Liver (tissue), 8 donors: ENCODE measurements at regions not wholly inside any gene's neighbourhood (a gene's known extent, or its start where the extent isn't known, plus 50 kb on each side); places are given as distances from the start of the nearest gene placed in this dataset.

ENCODE experiments used
- DNase-seq: peaks from one replicate; pipeline ENCODE4 v3.0.0-alpha.2; 2017; ENCODE audit warnings: low spot score
- H3K27ac ChIP-seq, 2 donors: one replicate each; pipeline ENCODE4 v1.7.0; 2013; ENCODE audit warnings: inconsistent platforms in 2 of 2, low read length in 2 of 2, control low read depth in 1 of 2, low read depth in 1 of 2, mild to moderate bottlenecking in 1 of 2
- H3K27me3 ChIP-seq, 4 donors: one replicate each; pipeline versions ENCODE4 v1.6.1 to v1.7.0; 2013; ENCODE audit warnings: low read length in 3 of 4, inconsistent platforms in 1 of 4, mild to moderate bottlenecking in 1 of 4, moderate library complexity in 1 of 4; ENCODE audit not compliant: control insufficient read depth in 4 of 4, insufficient read depth in 4 of 4
- H3K36me3 ChIP-seq, 4 donors: one replicate each; pipeline versions ENCODE4 v1.6.1 to v1.7.0; 2013; ENCODE audit warnings: low read length in 3 of 4, mild to moderate bottlenecking in 3 of 4, low read depth in 1 of 4, moderate library complexity in 1 of 4; ENCODE audit not compliant: control insufficient read depth in 4 of 4, insufficient read depth in 3 of 4
- H3K4me1 ChIP-seq, 4 donors: one replicate each; pipeline versions ENCODE4 v1.6.1 to v1.7.0; 2013; ENCODE audit warnings: low read length in 3 of 4, mild to moderate bottlenecking in 3 of 4, moderate library complexity in 1 of 4; ENCODE audit not compliant: control insufficient read depth in 4 of 4, insufficient read depth in 4 of 4
- H3K4me3 ChIP-seq, 3 donors: one replicate each; pipeline versions ENCODE4 v1.6.1 to v1.7.0; 2013; ENCODE audit warnings: low read length in 3 of 3, control low read depth in 1 of 3, low read depth in 1 of 3, mild to moderate bottlenecking in 1 of 3
- H3K9ac ChIP-seq, 2 donors: one replicate each; pipeline ENCODE4 v1.7.0; 2013; ENCODE audit warnings: low read length in 2 of 2, mild to moderate bottlenecking in 2 of 2, moderate library complexity in 2 of 2, control low read depth in 1 of 2, low read depth in 1 of 2
- H3K9me3 ChIP-seq, 4 donors: one replicate each; pipeline versions ENCODE4 v1.6.1 to v1.7.0; 2013; ENCODE audit warnings: low read length in 3 of 4; ENCODE audit not compliant: control insufficient read depth in 4 of 4
- ATF3 ChIP-seq: IDR thresholded peaks from 2 replicates; pipeline ENCODE4 v1.6.1; 2016; ENCODE audit warnings: antibody characterized with exemption
- CTCF ChIP-seq: fragments of 150-350 bp; IDR thresholded peaks from 2 replicates; pipeline ENCODE4 v1.5.1; 2017; ENCODE audit warnings: improper control_type of control experiment, low read depth, low read length; ENCODE audit not compliant: missing input control
- EGR1 ChIP-seq, 2 donors: IDR thresholded peaks; 2 replicates each; pipeline ENCODE4 v1.6.1; 2016 to 2018; ENCODE audit warnings: antibody characterized with exemption in 2 of 2, low read depth in 2 of 2
- FOXA1 ChIP-seq: IDR thresholded peaks from 2 replicates; pipeline ENCODE4 v1.6.1; 2016; ENCODE audit warnings: antibody characterized with exemption
- FOXA2 ChIP-seq: IDR thresholded peaks from 2 replicates; pipeline ENCODE4 v1.6.1; 2016; ENCODE audit warnings: antibody characterized with exemption
- GABPA ChIP-seq, 2 donors: IDR thresholded peaks in 1 of 2; conservative IDR thresholded peaks in 1 of 2; 2 replicates each; pipeline ENCODE4 v1.6.1; 2016; ENCODE audit warnings: antibody characterized with exemption in 2 of 2, mild to moderate bottlenecking in 1 of 2, moderate library complexity in 1 of 2
- HNF4A ChIP-seq, 2 donors: conservative IDR thresholded peaks; 2 replicates each; pipeline ENCODE4 v1.6.1; 2016; ENCODE audit warnings: antibody characterized with exemption in 2 of 2, mild to moderate bottlenecking in 2 of 2
- HNF4G ChIP-seq: IDR thresholded peaks from 2 replicates; pipeline ENCODE4 v1.6.1; 2016; ENCODE audit warnings: antibody characterized with exemption
- JUND ChIP-seq, 2 donors: IDR thresholded peaks; 2 replicates each; pipeline ENCODE4 v1.6.1; 2016; ENCODE audit warnings: antibody characterized with exemption in 2 of 2
- MAX ChIP-seq: IDR thresholded peaks from 2 replicates; pipeline ENCODE4 v1.6.1; 2016; ENCODE audit warnings: antibody characterized with exemption
- NR2F2 ChIP-seq: IDR thresholded peaks from 2 replicates; pipeline ENCODE4 v1.6.1; 2016; ENCODE audit warnings: antibody characterized with exemption
- RAD21 ChIP-seq, 2 donors: IDR thresholded peaks; 2 replicates each; pipeline ENCODE4 v1.6.1; 2016; ENCODE audit warnings: antibody characterized with exemption in 2 of 2, mild to moderate bottlenecking in 2 of 2
- REST ChIP-seq: IDR thresholded peaks from 2 replicates; pipeline ENCODE4 v1.6.1; 2016; ENCODE audit warnings: antibody characterized with exemption, mild to moderate bottlenecking
- RXRA ChIP-seq, 2 donors: IDR thresholded peaks; 2 replicates each; pipeline ENCODE4 v1.6.1; 2017 to 2018; ENCODE audit warnings: antibody characterized with exemption in 2 of 2, mild to moderate bottlenecking in 1 of 2
- SP1 ChIP-seq: IDR thresholded peaks from 2 replicates; pipeline ENCODE4 v1.6.1; 2018; ENCODE audit warnings: antibody characterized with exemption, mild to moderate bottlenecking
- TAF1 ChIP-seq: conservative IDR thresholded peaks from 2 replicates; pipeline ENCODE4 v1.6.1; 2016; ENCODE audit warnings: antibody characterized with exemption, mild to moderate bottlenecking
- YY1 ChIP-seq: IDR thresholded peaks from 2 replicates; pipeline ENCODE4 v1.6.1; 2016; ENCODE audit warnings: antibody characterized with exemption, mild to moderate bottlenecking
- ZBTB33 ChIP-seq: IDR thresholded peaks from 2 replicates; pipeline ENCODE4 v1.6.1; 2016; ENCODE audit warnings: antibody characterized with exemption
- WGBS: extraction: QIAGEN DNeasy Blood & Tissue Kit; methylation state at CpG from one replicate; pipeline ENCODE4 v1.1.7; 2013; 5-methylcytosine and 5-hydroxymethylcytosine counted together
- donor health status: healthy.
- donor health status: healthy.
- donor health status: healthy.
- donor health status: healthy.
- donor health status: healthy.

- 96% methylated on average over 6 of the region's 6 CpGs for WGBS
- no peaks in the 10 kb centered on the region for H3K9me3 ChIP-seq
- no peak overlapping the region for H3K4me3 ChIP-seq
- H3K4me1 ChIP-seq: peaks cover 0 to 9% (median 2%) of the 10 kb centered on the region in 4 donors
- H3K27ac ChIP-seq: no peak overlapping the region
- H3K9ac ChIP-seq: no peak overlapping the region
- TF ChIP-seq GABPA (IDR thresholded peaks at IDR 0.05 in 1 of 2, conservative IDR thresholded peaks at IDR 0.05 in 1 of 2): no peak
- TF ChIP-seq HNF4G: no peak
- no peak for TF ChIP-seq ZBTB33
- no peak for TF ChIP-seq RAD21 (IDR thresholded peaks at IDR 0.05)
- TF ChIP-seq EGR1 (IDR thresholded peaks at IDR 0.05; ENCODE audit: low read depth in 2 of 2): no peak
- H3K36me3 ChIP-seq: no peaks in the 10 kb centered on the region
- no peak for DNase-seq
- H3K27me3 ChIP-seq: no peaks in the 10 kb centered on the region
Observed at GRCh38 chr9:81841333-81841732, 86.9 kb upstream of the SPATA31D4 start.

GRCh38 chr9:81844131-81844567 lies 84.1 kb upstream of the SPATA31D4 start:
- H3K4me3 ChIP-seq: no peak overlapping the region
- H3K9me3 ChIP-seq: no peaks in the 10 kb centered on the region
- peak; percentile 40 for DNase-seq
- TF ChIP-seq TAF1 (no peak), MAX (peak; percentile 58), JUND (IDR thresholded peaks at IDR 0.05) (peak in 1 of 2 donors; percentile 24), HNF4G (peak; percentile 85), YY1 (no peak), ZBTB33 (no peak), FOXA1 (no peak), RXRA (IDR thresholded peaks at IDR 0.05) (peak; percentile 82 to 86), EGR1 (IDR thresholded peaks at IDR 0.05; ENCODE audit: low read depth in 2 of 2) (no peak), ATF3 (no peak), RAD21 (IDR thresholded peaks at IDR 0.05) (peak in 1 of 2 donors; percentile 48), NR2F2 (peak; percentile 97), REST (peak; percentile 12), GABPA (IDR thresholded peaks at IDR 0.05 in 1 of 2, conservative IDR thresholded peaks at IDR 0.05 in 1 of 2) (no peak), HNF4A (conservative IDR thresholded peaks at IDR 0.05) (peak; percentile 94 to 99), SP1 (peak; percentile 66), CTCF (no peak), FOXA2 (peak; percentile 77)
- H3K9ac ChIP-seq: no peak overlapping the region
- H3K27ac ChIP-seq: no peak overlapping the region
- 100% methylated on average over 2 of the region's 2 CpGs for WGBS
- no peaks in the 10 kb centered on the region for H3K36me3 ChIP-seq
- H3K27me3 ChIP-seq: no peaks in the 10 kb centered on the region
- peaks cover 0 to 11% (median 4%) of the 10 kb centered on the region in 4 donors for H3K4me1 ChIP-seq
